DMS 273 (cell line): ENCODE measurements at regions not wholly inside any gene's neighbourhood (a gene's known extent, or its start where the extent isn't known, plus 50 kb on each side); places are given as distances from the start of the nearest gene placed in this dataset.

Experiments
- DNase-seq: peaks from one replicate; lab custom pipeline; 2025; ENCODE audit not compliant: unreplicated experiment; lab: John Stamatoyannopoulos, UW

DNA sequence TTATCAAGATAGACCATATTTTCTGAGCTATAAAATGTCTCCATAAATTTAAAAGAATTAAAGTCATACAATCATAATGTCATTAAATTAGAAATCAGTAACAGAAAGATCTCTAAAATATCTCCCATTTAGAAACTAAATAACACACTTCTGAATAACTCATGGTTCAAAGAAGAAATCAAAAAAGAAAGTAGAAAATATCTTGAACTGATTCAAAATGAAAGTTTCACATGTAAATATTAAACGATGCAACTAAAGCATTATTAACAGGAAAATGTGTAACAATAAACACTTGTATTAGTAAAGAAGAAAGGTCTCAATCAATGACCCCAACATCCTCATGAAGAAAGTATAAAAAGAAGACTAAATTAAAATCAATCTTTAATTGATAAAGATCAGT is 50.5 kb upstream of the PZP start:
- DNase-seq, result no peak
